Mesenchymal stem cell (in vitro differentiated cells and primary cell): ENCODE measurements at regions not wholly inside any gene's neighbourhood (a gene's known extent, or its start where the extent isn't known, plus 50 kb on each side); places are given as distances from the start of the nearest gene placed in this dataset.

Source experiments
- DNase-seq: peaks from one replicate; pipeline ENCODE4 v3.0.0-alpha.2; 2013
- H2AFZ ChIP-seq: one replicate; pipeline ENCODE4 v1.6.1; 2013; ENCODE audit warnings: low read depth, mild to moderate bottlenecking, control low read depth, inconsistent platforms, low read length, moderate library complexity
- H2AK5ac ChIP-seq: 2 replicates; pipeline ENCODE4 v1.6.1; 2013; ENCODE audit warnings: low read length, moderate library complexity, mild to moderate bottlenecking, inconsistent platforms; ENCODE audit not compliant: severe bottlenecking
- H2BK120ac ChIP-seq: one replicate; pipeline ENCODE4 v1.6.1; 2013; ENCODE audit warnings: low read depth, mild to moderate bottlenecking, inconsistent platforms, low read length, moderate library complexity
- H2BK12ac ChIP-seq, 2 experiments: one replicate each; pipeline ENCODE4 v1.6.1; 2013; ENCODE audit warnings: inconsistent platforms in 2 of 2, low read length in 2 of 2, mild to moderate bottlenecking in 2 of 2, moderate library complexity in 2 of 2, control low read depth in 1 of 2
- H2BK15ac ChIP-seq: one replicate; pipeline ENCODE4 v1.6.1; 2013; ENCODE audit warnings: mild to moderate bottlenecking, low read depth, inconsistent platforms; ENCODE audit not compliant: poor library complexity, severe bottlenecking
- H2BK5ac ChIP-seq: 2 replicates; pipeline ENCODE4 v1.6.1; 2013; ENCODE audit warnings: low read depth, mild to moderate bottlenecking, low read length, control low read depth, inconsistent platforms; ENCODE audit not compliant: poor library complexity, severe bottlenecking
- H3K14ac ChIP-seq, 2 experiments: one replicate each; pipeline ENCODE4 v1.6.1; 2013; ENCODE audit warnings: inconsistent platforms in 2 of 2, low read length in 2 of 2, control low read depth in 1 of 2, mild to moderate bottlenecking in 1 of 2, moderate library complexity in 1 of 2
- H3K18ac ChIP-seq, 2 experiments: one replicate each; pipeline ENCODE4 v1.6.1; 2013; ENCODE audit warnings: inconsistent platforms in 2 of 2, low read length in 2 of 2, control low read depth in 1 of 2, low read depth in 1 of 2, mild to moderate bottlenecking in 1 of 2
- H3K23ac ChIP-seq, 2 experiments: one replicate each; pipeline ENCODE4 v1.6.1; 2013; ENCODE audit warnings: inconsistent platforms in 2 of 2, low read length in 2 of 2, mild to moderate bottlenecking in 2 of 2, moderate library complexity in 2 of 2, control low read depth in 1 of 2
- H3K27ac ChIP-seq: 2 replicates; pipeline ENCODE4 v1.5.1; 2013; ENCODE audit warnings: mild to moderate bottlenecking, moderate library complexity, low read length, control low read depth, inconsistent platforms; ENCODE audit not compliant: poor library complexity, severe bottlenecking
- H3K27me3 ChIP-seq, 2 experiments: 2 replicates each; pipeline versions ENCODE4 v1.6.1 to v1.7.0; 2013; ENCODE audit warnings: low read length in 2 of 2, mild to moderate bottlenecking in 2 of 2, moderate library complexity in 2 of 2, control low read depth in 1 of 2, inconsistent platforms in 1 of 2; ENCODE audit not compliant: control insufficient read depth in 1 of 2, insufficient read depth in 1 of 2
- H3K36me3 ChIP-seq, 2 experiments: 2 replicates each; pipeline versions ENCODE4 v1.6.1 to v1.7.0; 2013; ENCODE audit warnings: low read length in 2 of 2, control low read depth in 1 of 2, inconsistent platforms in 1 of 2, low read depth in 1 of 2, mild to moderate bottlenecking in 1 of 2; ENCODE audit not compliant: insufficient read depth in 2 of 2, control insufficient read depth in 1 of 2
- H3K4ac ChIP-seq, 2 experiments: one replicate each; pipeline ENCODE4 v1.6.1; 2013; ENCODE audit warnings: inconsistent platforms in 2 of 2, low read length in 2 of 2, mild to moderate bottlenecking in 2 of 2, moderate library complexity in 2 of 2, control low read depth in 1 of 2, low read depth in 1 of 2
- H3K4me1 ChIP-seq: 2 replicates; pipeline ENCODE4 v1.6.1; 2013; ENCODE audit warnings: low read depth, low read length, control low read depth; ENCODE audit not compliant: control insufficient read depth, insufficient read depth
- H3K4me2 ChIP-seq: 2 replicates; pipeline ENCODE4 v1.6.1; 2013; ENCODE audit warnings: low read length, mild to moderate bottlenecking, inconsistent platforms; ENCODE audit not compliant: poor library complexity, severe bottlenecking
- H3K4me3 ChIP-seq, 2 experiments: 2 replicates each; pipeline versions ENCODE4 v1.5.1 to v1.7.0; 2013; ENCODE audit warnings: low read length in 2 of 2, mild to moderate bottlenecking in 2 of 2, control low read depth in 1 of 2, low read depth in 1 of 2; ENCODE audit not compliant: insufficient read depth in 1 of 2
- H3K79me1 ChIP-seq: replicated peaks from 2 replicates; pipeline ENCODE4 v1.6.1; 2013; ENCODE audit warnings: mild to moderate bottlenecking, control low read depth, low read length, inconsistent platforms; ENCODE audit not compliant: poor library complexity, severe bottlenecking
- H3K9ac ChIP-seq: 2 replicates; pipeline ENCODE4 v1.7.0; 2013; ENCODE audit warnings: mild to moderate bottlenecking, low read length, moderate library complexity
- H3K9me3 ChIP-seq: 2 replicates; pipeline ENCODE4 v1.7.0; 2013; ENCODE audit warnings: mild to moderate bottlenecking, low read length; ENCODE audit not compliant: control insufficient read depth
- H4K8ac ChIP-seq: one replicate; pipeline ENCODE4 v1.6.1; 2013; ENCODE audit warnings: inconsistent platforms, mild to moderate bottlenecking, low read length, moderate library complexity
- H4K91ac ChIP-seq: one replicate; pipeline ENCODE4 v1.6.1; 2013; ENCODE audit warnings: mild to moderate bottlenecking, low read length, inconsistent platforms
- WGBS: methylation state at CpG from one replicate; pipeline ENCODE4 v1.1.7; 2013; ENCODE audit warnings: mixed read lengths; 5-methylcytosine and 5-hydroxymethylcytosine counted together

GRCh38 chr10:108187408-108188012 is 1023.0 kb upstream of the SORCS1 start:
- Histone ChIP-seq H3K4ac (no peak overlapping the region), H4K8ac (no peak overlapping the region), H3K27me3 (no peaks in the 10 kb centered on the region), H3K4me2 (no peak overlapping the region), H3K14ac (no peak overlapping the region), H2BK120ac (no peak overlapping the region), H2BK15ac (no peak overlapping the region), H2BK12ac (no peak overlapping the region), H3K23ac (no peak overlapping the region), H3K4me1 (no peaks in the 10 kb centered on the region), H3K18ac (no peak overlapping the region), H3K79me1 (no peaks in the 10 kb centered on the region), H3K9me3 (peaks cover 7% of the 10 kb centered on the region), H3K9ac (peak overlapping the region; percentile 11), H3K27ac (no peak overlapping the region), H2AK5ac (no peak overlapping the region), H3K4me3 (no peak overlapping the region), H4K91ac (no peak overlapping the region), H3K36me3 (no peaks in the 10 kb centered on the region), H2BK5ac (no peak overlapping the region), H2AFZ (no peak overlapping the region)
- WGBS = 60% methylated on average over 1 of the region's 3 CpGs
- no peak for DNase-seq

DNA sequence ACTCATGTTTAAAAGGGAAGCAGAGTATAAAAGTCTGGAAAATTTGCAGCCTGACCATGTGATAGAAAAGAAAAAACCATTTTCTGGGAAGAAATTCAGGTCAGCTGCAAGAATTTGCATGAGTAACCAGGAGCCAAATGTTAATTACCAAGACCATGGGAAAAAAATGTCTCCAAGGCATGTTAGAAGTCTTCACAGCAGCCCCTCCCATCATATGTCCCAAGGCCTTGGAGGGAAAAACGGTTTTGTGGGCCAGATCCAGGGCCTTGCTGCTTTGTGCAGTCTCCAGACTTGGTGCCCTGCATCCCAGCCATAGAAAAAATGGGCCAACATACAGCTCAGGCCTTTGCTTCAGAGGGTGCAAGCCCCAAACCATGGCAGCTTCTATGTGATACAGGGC is 1019.6 kb upstream of the SORCS1 start:
- no peak overlapping the region for H3K14ac ChIP-seq
- no peak overlapping the region for H4K8ac ChIP-seq
- no peaks in the 10 kb centered on the region for H3K9me3 ChIP-seq
- H3K23ac ChIP-seq = no peak overlapping the region
- DNase-seq = no peak
- no peak overlapping the region for H2BK12ac ChIP-seq
- no peak overlapping the region for H2BK15ac ChIP-seq
- no peak overlapping the region for H2AK5ac ChIP-seq
- H3K79me1 ChIP-seq = no peaks in the 10 kb centered on the region
- H2AFZ ChIP-seq = no peak overlapping the region
- H3K36me3 ChIP-seq = no peaks in the 10 kb centered on the region
- no peak overlapping the region for H3K27ac ChIP-seq
- no peak overlapping the region for H2BK5ac ChIP-seq
- no peak overlapping the region for H3K9ac ChIP-seq
- WGBS = 15% methylated on average over 1 of the region's 1 CpG
- H3K4me3 ChIP-seq = no peak overlapping the region
- no peak overlapping the region for H3K4ac ChIP-seq
- no peak overlapping the region for H3K18ac ChIP-seq
- no peak overlapping the region for H2BK120ac ChIP-seq
- H3K4me1 ChIP-seq = no peaks in the 10 kb centered on the region
- no peak overlapping the region for H4K91ac ChIP-seq
- no peaks in the 10 kb centered on the region for H3K27me3 ChIP-seq
- no peak overlapping the region for H3K4me2 ChIP-seq

DNA sequence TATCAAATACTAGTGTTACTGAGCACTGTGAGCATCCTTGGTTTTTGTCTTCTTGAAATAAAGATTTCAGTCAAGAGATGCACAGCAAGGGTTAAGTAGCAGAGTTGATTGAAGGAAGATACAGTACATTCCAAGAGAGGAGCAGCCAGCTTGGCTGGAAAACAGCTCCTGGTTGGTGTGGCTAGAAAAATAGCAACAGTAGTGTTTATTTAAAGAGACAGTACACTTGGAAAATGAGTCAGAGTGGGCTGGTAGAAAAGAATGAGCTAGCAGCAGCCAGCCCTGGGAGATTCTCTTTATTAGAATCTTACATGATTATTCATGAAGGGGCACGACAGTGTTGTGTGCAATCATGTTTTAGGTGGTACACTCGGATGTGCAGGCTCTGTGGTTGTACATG is 1016.4 kb upstream of the SORCS1 start:
- no peak overlapping the region for H2AFZ ChIP-seq
- H2BK120ac ChIP-seq = no peak overlapping the region
- H3K4ac ChIP-seq = no peak overlapping the region
- no peaks in the 10 kb centered on the region for H3K9me3 ChIP-seq
- no peak overlapping the region for H2AK5ac ChIP-seq
- no peak overlapping the region for H3K14ac ChIP-seq
- no peaks in the 10 kb centered on the region for H3K79me1 ChIP-seq
- H3K27ac ChIP-seq = no peak overlapping the region
- H3K18ac ChIP-seq = no peak overlapping the region
- no peak overlapping the region for H3K4me3 ChIP-seq
- H2BK5ac ChIP-seq = no peak overlapping the region
- WGBS = no CpG with 5 or more reads among the region's 2 CpGs
- H3K9ac ChIP-seq = no peak overlapping the region
- no peak overlapping the region for H3K23ac ChIP-seq
- H3K36me3 ChIP-seq = no peaks in the 10 kb centered on the region
- peak; percentile 2 for DNase-seq
- no peak overlapping the region for H3K4me2 ChIP-seq
- H3K27me3 ChIP-seq = no peaks in the 10 kb centered on the region
- H2BK12ac ChIP-seq = no peak overlapping the region
- no peak overlapping the region for H2BK15ac ChIP-seq
- no peak overlapping the region for H4K91ac ChIP-seq
- no peak overlapping the region for H4K8ac ChIP-seq
- H3K4me1 ChIP-seq = no peaks in the 10 kb centered on the region

DNA sequence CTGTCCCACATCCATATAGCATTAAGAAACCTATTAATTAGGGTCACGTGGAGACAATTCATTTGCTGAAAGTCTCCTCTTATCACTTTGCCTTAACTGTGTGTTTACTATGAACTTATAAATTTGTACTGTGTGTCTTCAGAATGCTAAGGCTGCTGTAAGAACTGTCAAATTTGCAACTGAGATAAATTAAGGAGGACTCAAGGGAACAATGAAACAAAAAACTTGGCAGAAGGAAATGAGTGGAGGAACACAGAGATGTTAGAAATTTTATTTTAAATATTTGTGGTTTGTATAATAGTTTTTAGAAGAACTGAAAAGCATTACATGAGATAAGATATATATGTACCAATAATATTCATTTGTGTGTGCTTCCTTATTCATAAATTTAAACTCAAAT is 1005.3 kb upstream of the SORCS1 start:
- no peak overlapping the region for H2BK5ac ChIP-seq
- no peak overlapping the region for H3K14ac ChIP-seq
- no peak overlapping the region for H2AFZ ChIP-seq
- no peak overlapping the region for H2BK15ac ChIP-seq
- H4K91ac ChIP-seq = no peak overlapping the region
- no peak overlapping the region for H3K4ac ChIP-seq
- no peaks in the 10 kb centered on the region for H3K27me3 ChIP-seq
- no peak overlapping the region for H2BK120ac ChIP-seq
- no peaks in the 10 kb centered on the region for H3K9me3 ChIP-seq
- H2AK5ac ChIP-seq = no peak overlapping the region
- no peak overlapping the region for H3K4me2 ChIP-seq
- H3K9ac ChIP-seq = no peak overlapping the region
- WGBS = no CpG with 5 or more reads among the region's 1 CpG
- H3K18ac ChIP-seq = no peak overlapping the region
- H3K4me1 ChIP-seq = no peaks in the 10 kb centered on the region
- H3K23ac ChIP-seq = no peak overlapping the region
- no peak overlapping the region for H2BK12ac ChIP-seq
- DNase-seq = no peak
- H3K36me3 ChIP-seq = no peaks in the 10 kb centered on the region
- no peak overlapping the region for H4K8ac ChIP-seq
- no peak overlapping the region for H3K4me3 ChIP-seq
- H3K79me1 ChIP-seq = no peaks in the 10 kb centered on the region
- H3K27ac ChIP-seq = no peak overlapping the region
